HG03558 (cell line): ENCODE measurements at regions not wholly inside any gene's neighbourhood (a gene's known extent, or its start where the extent isn't known, plus 50 kb on each side); places are given as distances from the start of the nearest gene placed in this dataset.
"Not testable (repeated sequence)": the region's sequence is repeated elsewhere in the genome, so short reads cannot be mapped to it uniquely, and the experiment has no call there.

Source experiments
- ATAC-seq: cut with Tn5 transposase; IDR thresholded peaks from one replicate; pipeline ENCODE4 v1.9.1; 2021; ENCODE audit warnings: moderate number of reproducible peaks; ENCODE audit not compliant: unreplicated experiment; ENCODE audit errors: extremely low read depth

GRCh38 chr3:88886624-88887023 is 220.8 kb upstream of the EPHA3 start:
- ATAC-seq = not testable (repeated sequence)

- ATAC-seq = no peak
These were observed 211.4 kb upstream of the EPHA3 start for GRCh38 chr3:88896026-88896425.

GRCh38 chr3:88912294-88912877 is 195.0 kb upstream of the EPHA3 start:
- no peak for ATAC-seq

GRCh38 chr3:88918841-88919240 is 188.6 kb upstream of the EPHA3 start:
- no peak for ATAC-seq

GRCh38 chr3:88921986-88922385 is 185.4 kb upstream of the EPHA3 start:
- ATAC-seq = no peak

- ATAC-seq = no peak
These were observed 181.2 kb upstream of the EPHA3 start for GRCh38 chr3:88926221-88926620.

GRCh38 chr3:88930611-88931010 is 176.8 kb upstream of the EPHA3 start:
- no peak for ATAC-seq

- ATAC-seq = no peak
These were observed 170.6 kb upstream of the EPHA3 start for GRCh38 chr3:88936831-88937230.

GRCh38 chr3:88940296-88940695 is 167.1 kb upstream of the EPHA3 start:
- no peak for ATAC-seq

- no peak for ATAC-seq
These were observed 160.4 kb upstream of the EPHA3 start for GRCh38 chr3:88947013-88947412.

GRCh38 chr3:88954853-88955252 is 152.6 kb upstream of the EPHA3 start:
- no peak for ATAC-seq

GRCh38 chr3:88955274-88955673 is 152.1 kb upstream of the EPHA3 start:
- no peak for ATAC-seq

- no peak for ATAC-seq
These were observed 149.5 kb upstream of the EPHA3 start for GRCh38 chr3:88957711-88958439.

- ATAC-seq = no peak
These were observed 147.4 kb upstream of the EPHA3 start for GRCh38 chr3:88960019-88960418.

- ATAC-seq = no peak
These were observed 144.4 kb upstream of the EPHA3 start for GRCh38 chr3:88963003-88963402.

GRCh38 chr3:88979760-88980159 is 127.7 kb upstream of the EPHA3 start:
- no peak for ATAC-seq

GRCh38 chr3:88983458-88983857 is 124.0 kb upstream of the EPHA3 start:
- no peak for ATAC-seq

- no peak for ATAC-seq
These were observed 123.2 kb upstream of the EPHA3 start for GRCh38 chr3:88984256-88984655.

GRCh38 chr3:88984832-88985231 is 122.6 kb upstream of the EPHA3 start:
- no peak for ATAC-seq

- ATAC-seq = no peak
These were observed 121.9 kb upstream of the EPHA3 start for GRCh38 chr3:88985491-88985890.

- no peak for ATAC-seq
These were observed 120.6 kb upstream of the EPHA3 start for GRCh38 chr3:88986834-88987233.

- ATAC-seq = no peak
These were observed 119.6 kb upstream of the EPHA3 start for GRCh38 chr3:88987776-88988175.
